HEK293 (cell line): ENCODE measurements at regions not wholly inside any gene's neighbourhood (a gene's known extent, or its start where the extent isn't known, plus 50 kb on each side); places are given as distances from the start of the nearest gene placed in this dataset.

ENCODE experiments used
- CTCF ChIA-PET: fragments of 350-600 bp; formaldehyde crosslinking; extraction: SDS; loops from one replicate; lab custom pipeline; 2021; ENCODE audit warnings: antibody characterized with exemption; lab: Yijun Ruan, JAX
- POLR2A ChIA-PET: fragments of 300-600 bp; formaldehyde crosslinking; extraction: SDS; loops from one replicate; lab custom pipeline; 2020; ENCODE audit warnings: antibody characterized with exemption, inconsistent platforms; lab: Yijun Ruan, JAX
- H3K27ac ChIP-seq: fragments of 200-500 bp; sonication (Bioruptor generic); 2 replicates; pipeline ENCODE4 v1.5.1; 2014; ENCODE audit warnings: low read depth, low read length, control low read depth, inconsistent platforms; ENCODE audit errors: extremely low read depth
- H3K36me3 ChIP-seq, 2 experiments: fragments of 200-500 bp in 1 of 2; sonication (Bioruptor generic) in 1 of 2; 1 replicate in 1 of 2; 2 replicates in 1 of 2; pipeline ENCODE4 v1.5.1; 2014 to 2017; ENCODE audit warnings: inconsistent platforms in 2 of 2, low read length in 2 of 2; ENCODE audit not compliant: control insufficient read depth in 2 of 2, insufficient read depth in 1 of 2
- H3K4me1 ChIP-seq: fragments of 200-500 bp; sonication (Bioruptor generic); 2 replicates; pipeline ENCODE4 v1.5.1; 2014; ENCODE audit warnings: mild to moderate bottlenecking, low read length, inconsistent platforms; ENCODE audit not compliant: control insufficient read depth, insufficient read depth
- H3K4me3 ChIP-seq: 2 replicates; pipeline ENCODE4 v1.5.1; 2011; ENCODE audit warnings: low read depth, mild to moderate bottlenecking, control low read depth, low read length, moderate library complexity
- H3K9me3 ChIP-seq: fragments of 200-500 bp; sonication (Bioruptor generic); 2 replicates; pipeline ENCODE4 v1.5.1; 2014; ENCODE audit warnings: low read depth, low read length, inconsistent platforms; ENCODE audit not compliant: control insufficient read depth, insufficient read depth
- KLF16 ChIP-seq: fragments of 450-650 bp; formaldehyde crosslinking; IDR thresholded peaks from 2 replicates; pipeline ENCODE4 v1.5.1; 2017; ENCODE audit warnings: missing biosample characterization, missing genetic modification characterization
- KLF8 ChIP-seq: fragments of 450-650 bp; formaldehyde crosslinking; IDR thresholded peaks from 2 replicates; pipeline ENCODE4 v1.5.1; 2016; ENCODE audit warnings: missing biosample characterization, missing genetic modification characterization
- KLF9 ChIP-seq: fragments of 450-650 bp; formaldehyde crosslinking; IDR thresholded peaks from 2 replicates; pipeline ENCODE4 v1.5.1; 2016; ENCODE audit warnings: missing biosample characterization, missing genetic modification characterization, low read depth
- OSR2 ChIP-seq: fragments of 450-650 bp; formaldehyde crosslinking; IDR thresholded peaks from 2 replicates; pipeline ENCODE4 v1.5.1; 2016; ENCODE audit warnings: missing biosample characterization, missing genetic modification characterization
- OVOL3 ChIP-seq: fragments of 450-650 bp; formaldehyde crosslinking; IDR thresholded peaks from 2 replicates; pipeline ENCODE4 v1.5.1; 2016; ENCODE audit warnings: missing biosample characterization, missing genetic modification characterization
- SETDB1 ChIP-seq: IDR thresholded peaks from one replicate; pipeline ENCODE4 v1.6.1; 2017; ENCODE audit warnings: mild to moderate bottlenecking, low read length, moderate library complexity, mixed read lengths; ENCODE audit not compliant: insufficient read length
- SP7 ChIP-seq: fragments of 450-650 bp; formaldehyde crosslinking; IDR thresholded peaks from 2 replicates; pipeline ENCODE4 v1.5.1; 2016; ENCODE audit warnings: missing biosample characterization, missing genetic modification characterization
- ZEB2 ChIP-seq: fragments of 450-650 bp; formaldehyde crosslinking; IDR thresholded peaks from 2 replicates; pipeline ENCODE4 v1.5.1; 2016; ENCODE audit warnings: missing biosample characterization, missing genetic modification characterization
- ZFP69B ChIP-seq: fragments of 450-650 bp; formaldehyde crosslinking; IDR thresholded peaks from 2 replicates; pipeline ENCODE4 v1.5.1; 2016; ENCODE audit warnings: missing biosample characterization, missing genetic modification characterization
- ZNF146 ChIP-seq: fragments of 450-650 bp; formaldehyde crosslinking; IDR thresholded peaks from 2 replicates; pipeline ENCODE4 v1.5.1; 2016; ENCODE audit warnings: missing biosample characterization, missing genetic modification characterization
- ZNF2 ChIP-seq: fragments of 450-650 bp; formaldehyde crosslinking; IDR thresholded peaks from 2 replicates; pipeline ENCODE4 v1.5.1; 2016; ENCODE audit warnings: missing biosample characterization, missing genetic modification characterization
- ZNF221 ChIP-seq: fragments of 450-650 bp; formaldehyde crosslinking; IDR thresholded peaks from 2 replicates; pipeline ENCODE4 v1.5.1; 2017; ENCODE audit warnings: missing biosample characterization, missing genetic modification characterization, borderline replicate concordance
- ZNF24 ChIP-seq: fragments of 450-650 bp; formaldehyde crosslinking; IDR thresholded peaks from 2 replicates; pipeline ENCODE4 v1.5.1; 2016; ENCODE audit warnings: missing biosample characterization, missing genetic modification characterization
- ZNF266 ChIP-seq: fragments of 450-650 bp; formaldehyde crosslinking; IDR thresholded peaks from 2 replicates; pipeline ENCODE4 v1.5.1; 2016; ENCODE audit warnings: missing biosample characterization, missing genetic modification characterization, low read depth
- ZNF302 ChIP-seq: fragments of 450-650 bp; formaldehyde crosslinking; IDR thresholded peaks from 2 replicates; pipeline ENCODE4 v1.5.1; 2016; ENCODE audit warnings: missing biosample characterization, missing genetic modification characterization, low read depth
- ZNF341 ChIP-seq: fragments of 450-650 bp; formaldehyde crosslinking; IDR thresholded peaks from 2 replicates; pipeline ENCODE4; 2016; ENCODE audit warnings: low read depth, missing biosample characterization, missing genetic modification characterization
- ZNF473 ChIP-seq: fragments of 450-650 bp; formaldehyde crosslinking; IDR thresholded peaks from 2 replicates; pipeline ENCODE4 v1.5.1; 2017; ENCODE audit warnings: missing biosample characterization, missing genetic modification characterization
- ZNF549 ChIP-seq: fragments of 450-650 bp; IDR thresholded peaks from 2 replicates; pipeline ENCODE4 v1.5.1; 2018; ENCODE audit warnings: missing biosample characterization, missing genetic modification characterization, mild to moderate bottlenecking, inconsistent platforms, moderate library complexity
- ZNF555 ChIP-seq: fragments of 450-650 bp; formaldehyde crosslinking; conservative IDR thresholded peaks from 2 replicates; pipeline ENCODE4 v1.5.1; 2017; ENCODE audit warnings: missing biosample characterization, mild to moderate bottlenecking, missing genetic modification characterization, inconsistent platforms
- ZNF600 ChIP-seq: fragments of 450-650 bp; formaldehyde crosslinking; IDR thresholded peaks from 2 replicates; pipeline ENCODE4 v1.5.1; 2016; ENCODE audit warnings: missing biosample characterization, missing genetic modification characterization
- ZNF664 ChIP-seq: fragments of 450-650 bp; formaldehyde crosslinking; IDR thresholded peaks from 2 replicates; pipeline ENCODE4 v1.5.1; 2016; ENCODE audit warnings: missing biosample characterization, missing genetic modification characterization
- TF ChIP-seq, protein P1 (sequence below): fragments of 450-650 bp; formaldehyde crosslinking; IDR thresholded peaks from 2 replicates; pipeline ENCODE4 v1.5.1; 2017; ENCODE audit warnings: missing biosample characterization, missing genetic modification characterization
- TF ChIP-seq, protein P2 (sequence below): fragments of 450-650 bp; formaldehyde crosslinking; IDR thresholded peaks from 2 replicates; pipeline ENCODE4 v1.5.1; 2016; ENCODE audit warnings: missing biosample characterization, missing genetic modification characterization
- TF ChIP-seq, protein P3 (sequence below): fragments of 450-650 bp; formaldehyde crosslinking; IDR thresholded peaks from 2 replicates; pipeline ENCODE4 v1.5.1; 2016; ENCODE audit warnings: missing biosample characterization, missing genetic modification characterization
- TF ChIP-seq, protein P4 (sequence below): fragments of 450-650 bp; formaldehyde crosslinking; IDR thresholded peaks from 2 replicates; pipeline ENCODE4 v1.5.1; 2016; ENCODE audit warnings: missing biosample characterization, missing genetic modification characterization
- TF ChIP-seq, protein P5 (sequence below): fragments of 450-650 bp; formaldehyde crosslinking; IDR thresholded peaks from 2 replicates; pipeline ENCODE4 v1.5.1; 2016; ENCODE audit warnings: missing biosample characterization, missing genetic modification characterization
- TF ChIP-seq, protein P6 (sequence below): fragments of 450-650 bp; formaldehyde crosslinking; IDR thresholded peaks from 2 replicates; pipeline ENCODE4 v1.5.1; 2017; ENCODE audit warnings: missing biosample characterization, missing genetic modification characterization

DNA sequence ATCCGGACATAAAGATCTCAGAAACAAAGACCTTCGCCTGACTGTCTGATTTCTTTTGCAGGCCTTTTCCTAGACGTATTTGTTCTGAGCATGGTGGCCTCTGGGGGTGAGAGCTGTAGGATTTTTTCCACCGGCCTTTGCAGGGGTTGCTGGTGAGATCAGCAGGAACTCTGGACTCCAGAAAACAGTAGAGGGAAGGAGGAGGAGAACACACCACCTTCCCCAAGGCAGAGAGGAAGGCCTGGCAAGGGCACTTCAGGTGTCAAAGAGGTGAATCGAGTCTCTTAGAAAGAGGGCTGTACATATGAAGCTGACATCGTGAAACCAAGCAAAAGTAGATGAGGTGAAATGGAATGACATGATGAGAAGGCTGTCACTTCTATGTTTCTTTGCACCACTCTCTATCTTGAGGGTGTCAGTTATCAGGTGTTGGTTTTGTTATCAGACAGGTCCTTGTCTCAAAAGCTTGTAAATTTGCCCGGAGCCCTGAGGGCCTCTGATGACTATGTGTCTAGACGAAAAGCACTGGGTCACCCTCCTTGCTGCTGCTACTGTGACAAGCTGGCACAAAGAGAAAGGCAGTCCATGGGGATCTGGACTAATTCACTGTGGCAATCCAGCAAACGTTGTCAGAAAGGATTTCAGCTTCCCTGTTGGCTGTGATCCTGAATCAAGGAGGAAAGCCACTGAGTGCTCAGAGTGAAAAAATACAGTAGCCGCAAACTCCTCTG lies 91.3 kb upstream of the MAP3K7 start (continued):
- no peak for TF ChIP-seq ZNF221 (tag by site-specific recombination)
- TF ChIP-seq, protein P1, sequence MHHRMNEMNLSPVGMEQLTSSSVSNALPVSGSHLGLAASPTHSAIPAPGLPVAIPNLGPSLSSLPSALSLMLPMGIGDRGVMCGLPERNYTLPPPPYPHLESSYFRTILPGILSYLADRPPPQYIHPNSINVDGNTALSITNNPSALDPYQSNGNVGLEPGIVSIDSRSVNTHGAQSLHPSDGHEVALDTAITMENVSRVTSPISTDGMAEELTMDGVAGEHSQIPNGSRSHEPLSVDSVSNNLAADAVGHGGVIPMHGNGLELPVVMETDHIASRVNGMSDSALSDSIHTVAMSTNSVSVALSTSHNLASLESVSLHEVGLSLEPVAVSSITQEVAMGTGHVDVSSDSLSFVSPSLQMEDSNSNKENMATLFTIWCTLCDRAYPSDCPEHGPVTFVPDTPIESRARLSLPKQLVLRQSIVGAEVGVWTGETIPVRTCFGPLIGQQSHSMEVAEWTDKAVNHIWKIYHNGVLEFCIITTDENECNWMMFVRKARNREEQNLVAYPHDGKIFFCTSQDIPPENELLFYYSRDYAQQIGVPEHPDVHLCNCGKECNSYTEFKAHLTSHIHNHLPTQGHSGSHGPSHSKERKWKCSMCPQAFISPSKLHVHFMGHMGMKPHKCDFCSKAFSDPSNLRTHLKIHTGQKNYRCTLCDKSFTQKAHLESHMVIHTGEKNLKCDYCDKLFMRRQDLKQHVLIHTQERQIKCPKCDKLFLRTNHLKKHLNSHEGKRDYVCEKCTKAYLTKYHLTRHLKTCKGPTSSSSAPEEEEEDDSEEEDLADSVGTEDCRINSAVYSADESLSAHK = no peak
- TF ChIP-seq KLF8 (tag by site-specific recombination) = no peak
- no peak for TF ChIP-seq ZNF664 (tag by site-specific recombination)
- TF ChIP-seq, protein P2, sequence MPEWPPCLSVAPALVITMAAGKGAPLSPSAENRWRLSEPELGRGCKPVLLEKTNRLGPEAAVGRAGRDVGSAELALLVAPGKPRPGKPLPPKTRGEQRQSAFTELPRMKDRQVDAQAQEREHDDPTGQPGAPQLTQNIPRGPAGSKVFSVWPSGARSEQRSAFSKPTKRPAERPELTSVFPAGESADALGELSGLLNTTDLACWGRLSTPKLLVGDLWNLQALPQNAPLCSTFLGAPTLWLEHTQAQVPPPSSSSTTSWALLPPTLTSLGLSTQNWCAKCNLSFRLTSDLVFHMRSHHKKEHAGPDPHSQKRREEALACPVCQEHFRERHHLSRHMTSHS (tag by site-specific recombination) = no peak
- TF ChIP-seq OSR2 (tag by site-specific recombination) = peak; percentile 77
- TF ChIP-seq ZNF302 (tag by site-specific recombination) = no peak
- TF ChIP-seq OVOL3 (tag by site-specific recombination) = no peak
- no peak for TF ChIP-seq ZNF549
- TF ChIP-seq ZEB2 (tag by site-specific recombination) = no peak
- TF ChIP-seq, protein P3, sequence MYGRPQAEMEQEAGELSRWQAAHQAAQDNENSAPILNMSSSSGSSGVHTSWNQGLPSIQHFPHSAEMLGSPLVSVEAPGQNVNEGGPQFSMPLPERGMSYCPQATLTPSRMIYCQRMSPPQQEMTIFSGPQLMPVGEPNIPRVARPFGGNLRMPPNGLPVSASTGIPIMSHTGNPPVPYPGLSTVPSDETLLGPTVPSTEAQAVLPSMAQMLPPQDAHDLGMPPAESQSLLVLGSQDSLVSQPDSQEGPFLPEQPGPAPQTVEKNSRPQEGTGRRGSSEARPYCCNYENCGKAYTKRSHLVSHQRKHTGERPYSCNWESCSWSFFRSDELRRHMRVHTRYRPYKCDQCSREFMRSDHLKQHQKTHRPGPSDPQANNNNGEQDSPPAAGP (tag by site-specific recombination) = no peak

DNA sequence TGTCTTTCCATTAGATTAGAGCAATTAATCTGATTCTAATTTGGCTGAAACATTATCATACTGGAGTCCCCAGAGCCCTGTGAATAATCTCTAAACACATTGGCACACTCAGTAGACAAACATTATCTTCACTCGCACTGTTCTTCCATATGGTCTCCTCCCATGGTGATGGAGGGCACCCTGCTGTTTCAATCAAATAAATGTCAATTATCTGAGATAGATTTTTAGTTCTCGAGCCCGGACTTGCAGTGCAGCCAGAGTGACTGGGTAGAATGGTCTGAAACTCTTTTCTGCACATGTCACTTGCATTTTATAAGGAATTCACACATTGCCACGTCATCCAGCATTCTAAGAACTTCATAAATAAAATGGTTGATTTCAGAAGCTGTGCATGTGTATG lies 90.6 kb upstream of the MAP3K7 start:
- H3K4me1 ChIP-seq = peaks cover 19% of the 10 kb centered on the region
- ChIA-PET POLR2A (no interaction called here), CTCF (interaction anchor here (1.0 kb wide), 2 partner anchors 10 kb away, joined by 3 read pairs; no protein-coding TSS in a partner anchor)
- H3K36me3 ChIP-seq = no peaks in the 10 kb centered on the region
- no peaks in the 10 kb centered on the region for H3K9me3 ChIP-seq
- peak overlapping the region; percentile 75 for H3K27ac ChIP-seq
- no peak overlapping the region for H3K4me3 ChIP-seq
- TF ChIP-seq ZFP69B (tag by site-specific recombination) (0 out of 2 replicates have a peak, but pooled peaks have one; percentile 29), ZNF664 (tag by site-specific recombination) (peak; percentile 99), ZNF2 (tag by site-specific recombination) (peak; percentile 83), ZNF600 (tag by site-specific recombination) (0 out of 2 replicates have a peak, but pooled peaks have one; percentile 33), ZNF146 (tag by site-specific recombination) (peak; percentile 48; the same call in 1 of the 2 replicates), SP7 (tag by site-specific recombination) (peak; percentile 65; the same call in 1 of the 2 replicates), ZNF266 (tag by site-specific recombination) (no peak), ZNF341 (0 out of 2 replicates have a peak, but pooled peaks have one; percentile 6), OVOL3 (tag by site-specific recombination) (peak; percentile 87; the same call in 1 of the 2 replicates), ZNF24 (tag by site-specific recombination) (peak; percentile 85), KLF16 (tag by site-specific recombination) (peak; percentile 39; the same call in 1 of the 2 replicates), SETDB1 (peak; percentile 19), ZNF473 (tag by site-specific recombination) (no peak), KLF9 (tag by site-specific recombination) (0 out of 2 replicates have a peak, but pooled peaks have one; percentile 27), ZNF555 (tag by site-specific recombination) (no peak)
- TF ChIP-seq, protein P4, sequence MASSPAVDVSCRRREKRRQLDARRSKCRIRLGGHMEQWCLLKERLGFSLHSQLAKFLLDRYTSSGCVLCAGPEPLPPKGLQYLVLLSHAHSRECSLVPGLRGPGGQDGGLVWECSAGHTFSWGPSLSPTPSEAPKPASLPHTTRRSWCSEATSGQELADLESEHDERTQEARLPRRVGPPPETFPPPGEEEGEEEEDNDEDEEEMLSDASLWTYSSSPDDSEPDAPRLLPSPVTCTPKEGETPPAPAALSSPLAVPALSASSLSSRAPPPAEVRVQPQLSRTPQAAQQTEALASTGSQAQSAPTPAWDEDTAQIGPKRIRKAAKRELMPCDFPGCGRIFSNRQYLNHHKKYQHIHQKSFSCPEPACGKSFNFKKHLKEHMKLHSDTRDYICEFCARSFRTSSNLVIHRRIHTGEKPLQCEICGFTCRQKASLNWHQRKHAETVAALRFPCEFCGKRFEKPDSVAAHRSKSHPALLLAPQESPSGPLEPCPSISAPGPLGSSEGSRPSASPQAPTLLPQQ (tag by site-specific recombination) = peak; percentile 63; the same call in 1 of the 2 replicates
- TF ChIP-seq, protein P5, sequence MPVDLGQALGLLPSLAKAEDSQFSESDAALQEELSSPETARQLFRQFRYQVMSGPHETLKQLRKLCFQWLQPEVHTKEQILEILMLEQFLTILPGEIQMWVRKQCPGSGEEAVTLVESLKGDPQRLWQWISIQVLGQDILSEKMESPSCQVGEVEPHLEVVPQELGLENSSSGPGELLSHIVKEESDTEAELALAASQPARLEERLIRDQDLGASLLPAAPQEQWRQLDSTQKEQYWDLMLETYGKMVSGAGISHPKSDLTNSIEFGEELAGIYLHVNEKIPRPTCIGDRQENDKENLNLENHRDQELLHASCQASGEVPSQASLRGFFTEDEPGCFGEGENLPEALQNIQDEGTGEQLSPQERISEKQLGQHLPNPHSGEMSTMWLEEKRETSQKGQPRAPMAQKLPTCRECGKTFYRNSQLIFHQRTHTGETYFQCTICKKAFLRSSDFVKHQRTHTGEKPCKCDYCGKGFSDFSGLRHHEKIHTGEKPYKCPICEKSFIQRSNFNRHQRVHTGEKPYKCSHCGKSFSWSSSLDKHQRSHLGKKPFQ (tag by site-specific recombination) = peak; percentile 92
- TF ChIP-seq, protein P6, sequence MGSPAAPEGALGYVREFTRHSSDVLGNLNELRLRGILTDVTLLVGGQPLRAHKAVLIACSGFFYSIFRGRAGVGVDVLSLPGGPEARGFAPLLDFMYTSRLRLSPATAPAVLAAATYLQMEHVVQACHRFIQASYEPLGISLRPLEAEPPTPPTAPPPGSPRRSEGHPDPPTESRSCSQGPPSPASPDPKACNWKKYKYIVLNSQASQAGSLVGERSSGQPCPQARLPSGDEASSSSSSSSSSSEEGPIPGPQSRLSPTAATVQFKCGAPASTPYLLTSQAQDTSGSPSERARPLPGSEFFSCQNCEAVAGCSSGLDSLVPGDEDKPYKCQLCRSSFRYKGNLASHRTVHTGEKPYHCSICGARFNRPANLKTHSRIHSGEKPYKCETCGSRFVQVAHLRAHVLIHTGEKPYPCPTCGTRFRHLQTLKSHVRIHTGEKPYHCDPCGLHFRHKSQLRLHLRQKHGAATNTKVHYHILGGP = peak; percentile 96
